OCI-LY7 (cell line): ENCODE measurements at regions not wholly inside any gene's neighbourhood (a gene's known extent, or its start where the extent isn't known, plus 50 kb on each side); places are given as distances from the start of the nearest gene placed in this dataset.

Experiments
- BruUV-seq: library from RNA; stranded (reverse); fragments of 400-500 nt; replicated peaks from 2 replicates; lab custom pipeline; 2021; lab: Mats Ljungman, UMichigan
- CTCF ChIA-PET: fragments of 300-600 bp; sonication (Branson Sonifier 250); formaldehyde crosslinking; loops from one replicate; lab custom pipeline; 2022; ENCODE audit warnings: antibody characterized with exemption; ENCODE audit not compliant: unreplicated experiment; lab: Charles Lee
- POLR2A ChIA-PET: fragments of 300-600 bp; sonication (Branson Sonifier 250); formaldehyde crosslinking; loops from one replicate; lab custom pipeline; 2022; ENCODE audit warnings: antibody characterized with exemption; lab: Charles Lee
- DNase-seq: peaks from one replicate; pipeline ENCODE4 v3.0.0-alpha.2; 2015; ENCODE audit warnings: low spot score
- H2AFZ ChIP-seq: fragments of 200-600 bp; sonication (generic), shearing (Covaris generic); 2 replicates; pipeline ENCODE4 v1.6.1; 2014; ENCODE audit warnings: mild to moderate bottlenecking, antibody characterized with exemption, low read length, moderate library complexity
- H3K27ac ChIP-seq: fragments of 200-600 bp; sonication (generic); 2 replicates; pipeline ENCODE4 v1.5.1; 2014; ENCODE audit warnings: mixed run types, low read depth, mild to moderate bottlenecking, moderate library complexity, low read length, inconsistent platforms; ENCODE audit not compliant: poor library complexity, severe bottlenecking
- H3K36me3 ChIP-seq: fragments of 200-600 bp; sonication (generic); 2 replicates; pipeline ENCODE4 v1.6.1; 2014; ENCODE audit warnings: mild to moderate bottlenecking, antibody characterized with exemption, low read length, moderate library complexity, mixed read lengths; ENCODE audit not compliant: insufficient read depth
- H3K4me1 ChIP-seq: fragments of 200-600 bp; sonication (generic); 2 replicates; pipeline ENCODE4 v1.5.1; 2014; ENCODE audit warnings: mild to moderate bottlenecking, low read length; ENCODE audit not compliant: insufficient read depth, poor library complexity, severe bottlenecking
- H3K4me2 ChIP-seq: fragments of 200-600 bp; sonication (generic); 2 replicates; pipeline ENCODE4 v1.6.1; 2014; ENCODE audit warnings: mild to moderate bottlenecking, low read length
- H3K4me3 ChIP-seq: fragments of 200-600 bp; sonication (generic); 2 replicates; pipeline ENCODE4 v1.5.1; 2014; ENCODE audit warnings: mild to moderate bottlenecking, low read depth, low read length; ENCODE audit not compliant: poor library complexity, severe bottlenecking
- H3K79me2 ChIP-seq: fragments of 200-600 bp; sonication (generic); 2 replicates; pipeline ENCODE4 v1.6.1; 2016; ENCODE audit warnings: low read depth, mild to moderate bottlenecking, low read length, moderate library complexity, mixed read lengths; ENCODE audit not compliant: insufficient read depth
- H3K9me2 ChIP-seq: fragments of 200-600 bp; sonication (generic); 2 replicates; pipeline ENCODE4 v1.6.1; 2016; ENCODE audit warnings: mild to moderate bottlenecking, low read length, mixed read lengths; ENCODE audit not compliant: insufficient read depth
- H3K9me3 ChIP-seq: fragments of 200-600 bp; sonication (generic); 2 replicates; pipeline ENCODE4 v1.6.1; 2014; ENCODE audit warnings: mild to moderate bottlenecking, mixed run types, low read length, mixed read lengths
- H4K20me1 ChIP-seq: fragments of 200-600 bp; sonication (generic); 2 replicates; pipeline ENCODE4 v1.6.1; 2014; ENCODE audit warnings: mild to moderate bottlenecking, antibody characterized with exemption, low read length, moderate library complexity, mixed read lengths; ENCODE audit not compliant: insufficient read depth
- EZH2phosphoT487 ChIP-seq: fragments of 200-600 bp; sonication (generic); IDR thresholded peaks from 2 replicates; pipeline ENCODE4 v1.6.1; 2018; ENCODE audit warnings: low read depth, borderline replicate concordance, mild to moderate bottlenecking, mixed run types, antibody characterized with exemption, low read length, moderate library complexity, mixed read lengths
- intact Hi-C: fragments of 100-400 bp; cut with micrococcal nuclease; formaldehyde crosslinking; loops from one replicate; pipeline ENCODE4 v1.10.0; 2022; ENCODE audit not compliant: unreplicated experiment
- TF ChIP-seq, protein P1 (sequence below): fragments of 200-600 bp; sonication (generic); conservative IDR thresholded peaks from 2 replicates; pipeline ENCODE4 v1.5.1; 2014; ENCODE audit warnings: mild to moderate bottlenecking, antibody characterized with exemption, low read length, moderate library complexity, mixed read lengths

GRCh38 chr3:148089171-148089570 lies 608.5 kb upstream of the AGTR1 start:
- ChIA-PET CTCF (no interaction called here), POLR2A (interaction anchor here (0.5 to 0.7 kb wide), 2 partner anchors 209 to 833 kb away, joined by 3 to 4 read pairs; no protein-coding TSS in a partner anchor)
- Histone ChIP-seq H3K36me3 (no peaks in the 10 kb centered on the region), H3K9me2 (no peaks in the 10 kb centered on the region), H4K20me1 (no peaks in the 10 kb centered on the region), H3K4me2 (no peak overlapping the region), H3K27ac (no peak overlapping the region), H3K9me3 (no peaks in the 10 kb centered on the region), H2AFZ (no peak overlapping the region), H3K4me3 (no peak overlapping the region), H3K79me2 (no peaks in the 10 kb centered on the region), H3K4me1 (no peaks in the 10 kb centered on the region)
- no peak for DNase-seq
- intact Hi-C loops: no loop called here
- no TSS peak for BruUV-seq
- TF ChIP-seq, protein P1, sequence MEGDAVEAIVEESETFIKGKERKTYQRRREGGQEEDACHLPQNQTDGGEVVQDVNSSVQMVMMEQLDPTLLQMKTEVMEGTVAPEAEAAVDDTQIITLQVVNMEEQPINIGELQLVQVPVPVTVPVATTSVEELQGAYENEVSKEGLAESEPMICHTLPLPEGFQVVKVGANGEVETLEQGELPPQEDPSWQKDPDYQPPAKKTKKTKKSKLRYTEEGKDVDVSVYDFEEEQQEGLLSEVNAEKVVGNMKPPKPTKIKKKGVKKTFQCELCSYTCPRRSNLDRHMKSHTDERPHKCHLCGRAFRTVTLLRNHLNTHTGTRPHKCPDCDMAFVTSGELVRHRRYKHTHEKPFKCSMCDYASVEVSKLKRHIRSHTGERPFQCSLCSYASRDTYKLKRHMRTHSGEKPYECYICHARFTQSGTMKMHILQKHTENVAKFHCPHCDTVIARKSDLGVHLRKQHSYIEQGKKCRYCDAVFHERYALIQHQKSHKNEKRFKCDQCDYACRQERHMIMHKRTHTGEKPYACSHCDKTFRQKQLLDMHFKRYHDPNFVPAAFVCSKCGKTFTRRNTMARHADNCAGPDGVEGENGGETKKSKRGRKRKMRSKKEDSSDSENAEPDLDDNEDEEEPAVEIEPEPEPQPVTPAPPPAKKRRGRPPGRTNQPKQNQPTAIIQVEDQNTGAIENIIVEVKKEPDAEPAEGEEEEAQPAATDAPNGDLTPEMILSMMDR: no peak
- TF ChIP-seq EZH2phosphoT487: no peak

DNA sequence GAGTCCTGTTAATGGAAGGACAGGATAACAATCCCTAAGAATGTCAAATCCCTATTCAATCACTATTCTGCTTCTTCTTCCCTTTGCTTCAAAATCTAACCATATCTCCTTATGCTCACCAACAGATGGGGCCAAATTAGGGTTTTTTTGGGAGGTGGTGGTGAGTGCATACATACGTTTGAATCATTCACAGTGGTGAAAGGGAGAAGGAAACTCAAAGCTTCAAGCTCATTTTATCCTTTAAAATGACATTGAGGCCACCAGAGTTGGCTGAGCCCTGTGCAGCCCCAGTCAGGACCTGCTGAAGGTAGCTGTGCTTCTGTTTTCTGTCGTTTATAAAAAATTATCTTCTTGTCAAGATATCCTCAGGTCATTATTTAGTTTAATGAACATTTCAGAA lies 607.5 kb upstream of the AGTR1 start:
- DNase-seq: no peak
- intact Hi-C loops: no loop called here
- CTCF ChIA-PET: no interaction called here

More for the DNA sequence above, 607.5 kb upstream of the AGTR1 start:
- Histone ChIP-seq H2AFZ (no peak overlapping the region), H3K79me2 (no peaks in the 10 kb centered on the region), H3K9me2 (no peaks in the 10 kb centered on the region), H3K4me3 (no peak overlapping the region), H4K20me1 (no peaks in the 10 kb centered on the region), H3K36me3 (no peaks in the 10 kb centered on the region), H3K9me3 (no peaks in the 10 kb centered on the region), H3K27ac (no peak overlapping the region), H3K4me2 (no peak overlapping the region), H3K4me1 (no peaks in the 10 kb centered on the region)
- TF ChIP-seq, protein P1: no peak
- no peak for TF ChIP-seq EZH2phosphoT487
- POLR2A ChIA-PET: interaction anchor here (0.9 kb wide), 1 partner anchor 23 kb away, joined by 3 read pairs; no protein-coding TSS in a partner anchor
- no TSS peak for BruUV-seq
